OCI-LY3 (cell line): ENCODE measurements at regions not wholly inside any gene's neighbourhood (a gene's known extent, or its start where the extent isn't known, plus 50 kb on each side); places are given as distances from the start of the nearest gene placed in this dataset.

Experiments used
- H2AFZ ChIP-seq: fragments of 200-600, 300-600 bp; shearing (Covaris generic); 2 replicates; pipeline ENCODE4 v1.6.0; 2014; ENCODE audit warnings: antibody characterized with exemption, low read depth, low read length
- H3K27ac ChIP-seq: fragments of 200-600, 300-600 bp; sonication (generic); 2 replicates; pipeline ENCODE4 v1.5.1; 2014; ENCODE audit warnings: mild to moderate bottlenecking, low read length, moderate library complexity, mixed read lengths
- H3K27me3 ChIP-seq: fragments of 200-600, 300-600 bp; sonication (generic); 2 replicates; pipeline ENCODE4 v1.6.1; 2014; ENCODE audit warnings: low read depth, low read length, mixed read lengths
- H3K36me3 ChIP-seq: fragments of 200-600, 300-600 bp; sonication (generic); replicated peaks from 2 replicates; pipeline ENCODE3; 2014; ENCODE audit warnings: low read depth, low read length, mixed read lengths
- H3K4me1 ChIP-seq: fragments of 300-600, 200-600 bp; sonication (generic); 2 replicates; pipeline ENCODE4 v1.6.1; 2014; ENCODE audit warnings: low read length, mixed read lengths
- H3K4me2 ChIP-seq: fragments of 200-600, 300-600 bp; sonication (generic); 2 replicates; pipeline ENCODE4 v1.6.1; 2014; ENCODE audit warnings: low read length, mixed read lengths
- H3K4me3 ChIP-seq: fragments of 300-600, 200-600 bp; sonication (generic); 2 replicates; pipeline ENCODE4 v1.5.1; 2014; ENCODE audit warnings: antibody characterized with exemption, mild to moderate bottlenecking, low read length, moderate library complexity
- H3K79me2 ChIP-seq: fragments of 300-600, 200-600 bp; shearing (Covaris generic); 2 replicates; pipeline ENCODE4 v1.6.1; 2014; ENCODE audit warnings: mild to moderate bottlenecking, low read length, mixed read lengths
- H3K9ac ChIP-seq: fragments of 300-600, 200-600 bp; shearing (Covaris generic); 2 replicates; pipeline ENCODE4 v1.6.0; 2014; ENCODE audit warnings: mild to moderate bottlenecking, low read length, moderate library complexity
- H3K9me3 ChIP-seq: fragments of 200-600, 300-600 bp; shearing (Covaris generic); 2 replicates; pipeline ENCODE4 v1.6.1; 2014; ENCODE audit warnings: low read length, mixed read lengths; ENCODE audit not compliant: insufficient read depth
- H4K20me1 ChIP-seq: fragments of 200-600, 300-600 bp; sonication (generic); 2 replicates; pipeline ENCODE4 v1.6.1; 2016; ENCODE audit warnings: low read length, mixed read lengths; ENCODE audit not compliant: insufficient read depth
- EZH2phosphoT487 ChIP-seq: fragments of 200-600 bp; shearing (Covaris generic); IDR thresholded peaks from 2 replicates; pipeline ENCODE4 v1.6.1; 2018; ENCODE audit warnings: antibody characterized with exemption, mixed run types, low read depth
- TF ChIP-seq, protein P1 (sequence below): fragments of 200-600, 300-600 bp; sonication (generic); IDR thresholded peaks from 2 replicates; pipeline ENCODE4 v1.5.1; 2014; ENCODE audit warnings: antibody characterized with exemption, low read length, low read depth

DNA sequence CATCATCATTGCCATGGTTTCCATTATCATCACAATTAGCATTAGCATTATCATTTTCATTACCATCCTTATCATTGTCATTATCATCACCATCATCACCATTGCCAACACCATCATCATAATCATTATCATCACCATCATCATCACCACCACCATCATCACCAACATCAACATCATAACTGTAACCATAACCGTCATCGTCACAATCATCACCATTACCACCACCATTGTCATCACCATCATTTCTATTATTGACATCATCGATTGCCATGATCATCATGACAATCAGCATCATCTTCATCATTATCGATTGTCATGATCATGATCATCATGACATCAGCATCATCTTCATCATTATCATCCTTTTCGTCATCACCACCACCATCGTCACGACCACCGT lies 88.9 kb upstream of the MSX1 start:
- no peak for TF ChIP-seq EZH2phosphoT487
- TF ChIP-seq, protein P1, sequence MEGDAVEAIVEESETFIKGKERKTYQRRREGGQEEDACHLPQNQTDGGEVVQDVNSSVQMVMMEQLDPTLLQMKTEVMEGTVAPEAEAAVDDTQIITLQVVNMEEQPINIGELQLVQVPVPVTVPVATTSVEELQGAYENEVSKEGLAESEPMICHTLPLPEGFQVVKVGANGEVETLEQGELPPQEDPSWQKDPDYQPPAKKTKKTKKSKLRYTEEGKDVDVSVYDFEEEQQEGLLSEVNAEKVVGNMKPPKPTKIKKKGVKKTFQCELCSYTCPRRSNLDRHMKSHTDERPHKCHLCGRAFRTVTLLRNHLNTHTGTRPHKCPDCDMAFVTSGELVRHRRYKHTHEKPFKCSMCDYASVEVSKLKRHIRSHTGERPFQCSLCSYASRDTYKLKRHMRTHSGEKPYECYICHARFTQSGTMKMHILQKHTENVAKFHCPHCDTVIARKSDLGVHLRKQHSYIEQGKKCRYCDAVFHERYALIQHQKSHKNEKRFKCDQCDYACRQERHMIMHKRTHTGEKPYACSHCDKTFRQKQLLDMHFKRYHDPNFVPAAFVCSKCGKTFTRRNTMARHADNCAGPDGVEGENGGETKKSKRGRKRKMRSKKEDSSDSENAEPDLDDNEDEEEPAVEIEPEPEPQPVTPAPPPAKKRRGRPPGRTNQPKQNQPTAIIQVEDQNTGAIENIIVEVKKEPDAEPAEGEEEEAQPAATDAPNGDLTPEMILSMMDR: no peak
- Histone ChIP-seq H3K36me3 (no peaks in the 10 kb centered on the region), H4K20me1 (peaks cover 9% of the 10 kb centered on the region), H3K9me3 (no peaks in the 10 kb centered on the region), H2AFZ (no peak overlapping the region), H3K4me3 (no peak overlapping the region), H3K79me2 (no peaks in the 10 kb centered on the region), H3K27ac (no peak overlapping the region), H3K27me3 (peaks cover 48% of the 10 kb centered on the region), H3K4me1 (no peaks in the 10 kb centered on the region), H3K4me2 (no peak overlapping the region), H3K9ac (no peak overlapping the region)

DNA sequence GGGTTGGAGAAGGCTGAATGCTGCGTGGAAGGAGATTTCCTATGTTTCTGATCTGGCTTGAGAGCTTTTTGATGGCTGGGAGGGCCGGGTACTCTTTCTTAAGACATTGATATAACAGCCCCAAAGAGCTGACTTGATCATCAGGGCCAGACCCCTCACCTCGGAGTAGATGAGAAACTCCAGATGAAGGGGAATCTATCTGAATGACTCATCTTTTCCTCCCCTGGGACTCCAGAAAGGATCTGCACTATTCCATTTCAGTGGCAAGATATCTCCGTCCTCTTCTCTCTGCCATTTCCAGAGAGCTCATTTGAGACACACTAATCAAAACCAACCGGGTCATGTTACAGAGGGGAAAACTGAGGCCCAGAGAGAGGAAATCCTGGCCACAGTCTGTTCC lies 92.9 kb upstream of the MSX1 start:
- no peak overlapping the region for H2AFZ ChIP-seq
- peaks cover 19% of the 10 kb centered on the region for H3K4me1 ChIP-seq
- H4K20me1 ChIP-seq: peaks cover 19% of the 10 kb centered on the region
- H3K9me3 ChIP-seq: no peaks in the 10 kb centered on the region
- H3K4me3 ChIP-seq: no peak overlapping the region
- H3K9ac ChIP-seq: no peak overlapping the region
- H3K36me3 ChIP-seq: no peaks in the 10 kb centered on the region
- H3K27ac ChIP-seq: no peak overlapping the region
- H3K4me2 ChIP-seq: no peak overlapping the region
- peaks cover 54% of the 10 kb centered on the region for H3K27me3 ChIP-seq
- TF ChIP-seq, protein P1: no peak
- no peak for TF ChIP-seq EZH2phosphoT487
- H3K79me2 ChIP-seq: no peaks in the 10 kb centered on the region

DNA sequence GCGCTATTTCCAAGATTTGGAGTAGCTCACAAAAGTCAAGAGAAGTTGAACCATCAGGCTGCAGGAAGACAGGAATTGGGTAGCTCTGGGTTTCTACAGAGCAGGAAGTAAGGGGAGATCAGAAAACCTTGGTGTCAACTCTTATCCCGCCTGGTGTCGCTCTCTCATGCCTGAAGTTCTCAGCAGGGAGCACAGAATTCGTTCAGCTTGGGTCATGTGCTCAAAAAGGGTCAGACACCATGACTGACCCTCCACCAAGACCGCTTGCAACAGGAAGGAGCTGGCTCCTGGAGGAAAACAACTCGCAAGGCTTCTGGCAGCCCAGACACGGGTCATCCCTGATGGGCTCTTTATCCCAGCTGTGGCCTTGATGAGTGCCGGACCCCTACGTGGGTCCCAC lies 93.7 kb upstream of the MSX1 start:
- Histone ChIP-seq H2AFZ (no peak overlapping the region), H3K9ac (no peak overlapping the region), H3K4me3 (no peak overlapping the region), H3K4me1 (peaks cover 26% of the 10 kb centered on the region), H4K20me1 (peaks cover 19% of the 10 kb centered on the region), H3K27me3 (peaks cover 54% of the 10 kb centered on the region), H3K4me2 (no peak overlapping the region), H3K9me3 (no peaks in the 10 kb centered on the region), H3K27ac (no peak overlapping the region), H3K36me3 (no peaks in the 10 kb centered on the region), H3K79me2 (no peaks in the 10 kb centered on the region)
- no peak for TF ChIP-seq EZH2phosphoT487
- TF ChIP-seq, protein P1: no peak

DNA sequence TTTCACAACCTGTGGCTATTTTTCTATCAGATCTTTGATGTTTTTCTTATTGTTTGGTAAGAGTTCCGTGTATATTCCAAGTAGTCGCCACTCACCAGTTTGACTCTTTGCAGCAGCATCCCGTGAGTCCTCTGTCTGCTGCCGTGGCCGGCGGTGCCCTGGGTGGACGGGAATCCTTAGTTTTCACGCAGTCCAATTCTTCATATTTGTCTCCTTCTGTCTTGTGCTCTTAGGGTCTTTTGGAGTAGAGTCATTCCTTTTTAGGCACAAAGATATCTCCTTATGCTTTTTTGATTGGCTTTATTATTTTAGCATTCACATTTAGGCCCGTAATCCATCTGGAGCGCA lies 94.9 kb upstream of the MSX1 start:
- no peaks in the 10 kb centered on the region for H3K36me3 ChIP-seq
- no peak overlapping the region for H3K4me3 ChIP-seq
- peaks cover 38% of the 10 kb centered on the region for H3K4me1 ChIP-seq
- no peaks in the 10 kb centered on the region for H3K9me3 ChIP-seq
- no peak overlapping the region for H3K4me2 ChIP-seq
- TF ChIP-seq EZH2phosphoT487: no peak
- TF ChIP-seq, protein P1: no peak
- no peaks in the 10 kb centered on the region for H3K79me2 ChIP-seq
- H4K20me1 ChIP-seq: peaks cover 19% of the 10 kb centered on the region
- peaks cover 57% of the 10 kb centered on the region for H3K27me3 ChIP-seq
- no peak overlapping the region for H3K27ac ChIP-seq
- H3K9ac ChIP-seq: no peak overlapping the region
- no peak overlapping the region for H2AFZ ChIP-seq
